Frontal cortex (tissue), 3 donors: ENCODE measurements at regions not wholly inside any gene's neighbourhood (a gene's known extent, or its start where the extent isn't known, plus 50 kb on each side); places are given as distances from the start of the nearest gene placed in this dataset.
A peak's percentile ranks its signal among the peaks of the same experiment; 100 is the strongest.
"Not testable (repeated sequence)": the region's sequence is repeated elsewhere in the genome, so short reads cannot be mapped to it uniquely, and the experiment has no call there.

Source experiments
- DNase-seq, 2 donors: peaks; one replicate each; pipeline ENCODE4 v3.0.0; 2012; ENCODE audit warnings: low spot score in 2 of 2
- FAIRE-seq: peaks from 2 replicates; lab custom pipeline; 2012; peaks lifted over from hg19 to GRCh38; lab: Jason Lieb, UNC
- donor health status: control.
- donor health status: control.
- donor health status: control.

DNA sequence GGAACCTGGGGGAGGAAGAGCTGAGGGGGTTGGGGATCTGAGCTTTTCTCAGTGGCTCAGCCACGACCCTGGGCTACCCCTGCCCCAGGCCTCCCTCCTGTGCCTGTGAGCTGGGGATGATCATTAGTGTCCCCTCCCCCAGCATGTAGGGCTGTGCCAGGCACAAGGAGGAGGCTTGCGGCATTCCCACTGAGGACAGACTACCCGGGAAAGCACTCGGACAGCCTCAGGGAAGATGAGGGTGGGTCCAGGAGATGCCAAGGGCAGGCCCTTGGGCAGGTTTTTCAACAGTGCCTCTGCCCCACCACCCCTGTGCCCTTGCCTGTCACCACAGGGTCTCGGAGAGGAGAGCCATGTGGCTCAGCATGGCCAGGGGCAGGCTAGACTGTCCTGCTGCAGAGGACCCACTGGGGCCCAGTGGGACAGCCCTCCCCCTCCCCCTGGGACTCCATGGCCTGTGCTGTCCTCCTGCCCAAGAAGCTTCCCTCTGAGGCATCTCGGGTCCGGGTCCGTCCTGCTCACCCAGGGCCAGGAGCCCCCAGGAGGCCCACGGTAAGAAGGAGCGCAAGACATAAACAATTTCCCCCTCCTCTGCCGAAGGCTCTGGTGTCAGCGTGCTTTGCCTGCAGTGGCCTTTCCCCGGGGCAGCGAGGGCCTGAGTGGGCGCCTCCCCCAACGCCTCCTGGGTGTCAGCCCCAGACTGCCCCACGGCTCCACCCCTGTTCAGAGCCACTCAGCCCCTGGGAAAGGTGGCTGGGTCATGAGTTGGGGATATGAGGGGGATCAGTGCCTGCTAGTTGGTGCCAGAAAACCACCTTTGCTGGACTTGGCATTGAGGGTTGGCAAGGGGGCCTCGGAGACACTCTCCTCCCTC lies 192.5 kb downstream of the GOLGA6L6 start:
- FAIRE-seq (no peak), DNase-seq (peak in 1 of 2 donors; percentile 34)

DNA sequence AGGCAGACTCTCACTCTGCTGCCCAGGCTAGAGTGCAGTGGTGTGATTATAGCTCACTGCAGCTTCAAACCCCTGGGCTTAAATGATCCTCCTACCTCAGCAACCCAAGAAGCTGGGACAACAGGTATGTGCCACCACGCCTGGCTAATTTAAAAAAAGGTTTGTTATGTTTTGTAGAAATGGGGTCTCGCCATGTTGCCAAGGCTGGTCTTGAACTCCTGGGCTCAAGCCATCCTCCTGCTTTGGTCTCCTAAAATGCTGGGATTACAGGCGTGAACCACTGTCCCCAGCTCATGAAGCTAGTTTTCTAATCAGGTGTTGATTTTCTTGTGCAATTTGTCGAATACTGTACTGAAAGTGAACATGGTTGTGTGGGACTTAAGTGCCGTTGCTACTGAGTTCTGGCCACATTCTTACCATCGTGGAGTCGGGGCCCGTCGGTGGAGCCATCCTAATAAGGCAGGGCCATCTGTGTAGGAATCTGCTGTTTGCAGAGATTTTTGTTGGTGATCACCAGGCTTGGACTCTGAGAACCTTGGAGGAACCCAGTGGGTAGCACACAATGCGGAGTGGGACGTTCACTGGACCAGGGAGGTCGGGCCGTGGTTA lies 193.2 kb downstream of the GOLGA6L6 start:
- no peak for FAIRE-seq
- DNase-seq, result peak in 1 of 2 donors; percentile 37

DNA sequence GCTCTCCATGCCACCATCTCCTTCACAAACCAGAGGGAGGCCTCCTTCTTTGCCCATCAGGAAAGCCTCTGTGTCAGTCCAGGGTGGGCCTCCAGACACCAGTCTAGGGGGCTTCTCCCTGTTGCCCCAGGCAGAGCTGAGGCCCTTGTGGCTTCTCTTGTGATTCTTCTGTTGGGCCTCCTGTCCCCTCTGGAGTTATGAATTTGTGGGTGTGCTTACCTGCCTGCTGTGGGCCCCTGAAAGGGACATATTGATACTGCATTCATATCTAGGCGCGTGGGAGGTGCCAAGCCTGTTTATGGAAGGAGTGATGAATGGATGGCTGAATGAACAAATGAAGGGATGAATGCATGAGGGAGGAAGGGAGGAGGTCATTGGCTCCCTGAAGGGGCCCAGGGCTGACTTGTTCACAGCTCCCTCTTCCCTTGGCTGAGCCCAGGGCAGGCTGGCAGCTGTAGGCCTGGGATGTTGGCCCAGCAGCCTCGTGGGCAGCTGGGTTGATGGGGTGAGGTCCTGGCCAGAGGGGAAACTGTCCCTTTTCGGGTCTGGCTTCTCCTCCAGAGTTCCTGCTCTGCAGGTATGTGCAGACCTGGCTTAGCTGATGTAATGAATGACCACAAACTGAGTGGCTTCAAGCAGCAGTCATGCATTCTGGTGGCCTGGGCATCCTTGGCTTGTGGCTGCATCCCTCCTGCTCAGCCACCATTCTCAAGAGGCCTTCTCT lies 195.4 kb downstream of the GOLGA6L6 start:
- peak in 1 of 2 donors; percentile 36 for DNase-seq
- FAIRE-seq, result no peak

DNA sequence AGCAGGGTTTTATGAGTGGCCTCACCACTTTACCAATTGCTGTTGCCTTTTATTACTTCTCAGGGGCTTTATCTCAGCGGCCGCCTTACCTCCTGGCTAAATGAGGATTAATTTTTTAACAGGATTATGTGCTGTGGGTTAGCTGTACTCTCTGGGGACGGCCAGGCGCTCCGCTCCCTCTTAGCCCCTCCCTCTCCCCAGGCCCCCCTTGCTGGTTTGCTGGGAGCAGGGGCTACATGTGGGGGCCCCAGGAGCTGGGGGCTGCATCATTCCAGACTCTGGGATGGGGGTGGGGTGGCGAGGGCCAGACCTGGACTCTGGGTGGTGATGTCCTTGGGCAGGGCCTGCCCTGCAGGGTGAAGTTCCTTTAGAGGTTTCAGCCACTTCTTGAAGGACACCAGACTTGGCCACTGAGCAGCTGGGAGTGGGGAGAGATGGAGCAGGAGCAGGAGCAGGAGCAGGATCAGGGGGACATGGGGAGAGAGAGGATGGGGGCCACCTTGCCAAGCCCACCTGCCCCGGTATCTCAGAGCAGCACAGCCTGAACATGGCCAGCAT lies 196.1 kb downstream of the GOLGA6L6 start:
- peak in 1 of 2 donors; percentile 58 for DNase-seq
- no peak for FAIRE-seq

DNA sequence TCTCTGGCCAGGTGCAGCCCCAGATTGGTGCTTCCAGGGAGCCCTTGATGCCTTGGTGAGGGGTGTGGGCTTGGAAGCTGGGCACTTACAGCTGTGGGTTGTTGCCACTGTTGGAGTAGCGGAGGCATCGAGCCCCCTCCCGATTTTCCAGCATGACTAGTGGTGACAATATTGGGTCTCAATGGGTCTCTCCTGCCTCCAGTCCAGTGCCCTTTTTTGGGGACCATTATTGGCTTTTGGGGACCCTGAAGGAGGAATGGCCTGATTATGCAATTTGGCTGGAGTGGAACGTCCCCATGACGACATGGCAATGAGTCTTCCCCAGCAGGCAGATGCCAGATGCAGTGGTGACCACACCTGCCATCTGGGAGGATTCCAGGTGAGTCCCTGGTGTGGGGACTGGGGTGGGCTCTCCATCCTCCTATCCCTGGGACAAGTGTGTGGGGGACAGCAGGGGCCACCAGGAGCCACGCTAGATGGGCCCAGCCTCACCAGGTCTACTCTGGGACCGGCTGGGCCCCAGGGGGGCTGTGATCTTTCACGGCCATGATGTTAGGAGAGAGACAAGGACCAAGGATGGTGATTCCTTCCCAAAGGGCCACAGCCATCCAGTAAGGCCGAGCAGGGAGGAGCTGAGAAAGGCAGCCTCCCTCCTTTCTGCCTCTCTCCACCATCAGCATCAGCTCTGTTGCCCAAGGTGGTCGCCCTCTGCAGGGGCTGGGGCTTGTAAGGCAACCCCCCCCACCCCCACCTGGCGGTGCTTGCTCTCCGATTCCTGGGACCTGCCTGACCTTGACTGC lies 196.8 kb downstream of the GOLGA6L6 start:
- FAIRE-seq (no peak), DNase-seq (peak in 1 of 2 donors; percentile 61)

DNA sequence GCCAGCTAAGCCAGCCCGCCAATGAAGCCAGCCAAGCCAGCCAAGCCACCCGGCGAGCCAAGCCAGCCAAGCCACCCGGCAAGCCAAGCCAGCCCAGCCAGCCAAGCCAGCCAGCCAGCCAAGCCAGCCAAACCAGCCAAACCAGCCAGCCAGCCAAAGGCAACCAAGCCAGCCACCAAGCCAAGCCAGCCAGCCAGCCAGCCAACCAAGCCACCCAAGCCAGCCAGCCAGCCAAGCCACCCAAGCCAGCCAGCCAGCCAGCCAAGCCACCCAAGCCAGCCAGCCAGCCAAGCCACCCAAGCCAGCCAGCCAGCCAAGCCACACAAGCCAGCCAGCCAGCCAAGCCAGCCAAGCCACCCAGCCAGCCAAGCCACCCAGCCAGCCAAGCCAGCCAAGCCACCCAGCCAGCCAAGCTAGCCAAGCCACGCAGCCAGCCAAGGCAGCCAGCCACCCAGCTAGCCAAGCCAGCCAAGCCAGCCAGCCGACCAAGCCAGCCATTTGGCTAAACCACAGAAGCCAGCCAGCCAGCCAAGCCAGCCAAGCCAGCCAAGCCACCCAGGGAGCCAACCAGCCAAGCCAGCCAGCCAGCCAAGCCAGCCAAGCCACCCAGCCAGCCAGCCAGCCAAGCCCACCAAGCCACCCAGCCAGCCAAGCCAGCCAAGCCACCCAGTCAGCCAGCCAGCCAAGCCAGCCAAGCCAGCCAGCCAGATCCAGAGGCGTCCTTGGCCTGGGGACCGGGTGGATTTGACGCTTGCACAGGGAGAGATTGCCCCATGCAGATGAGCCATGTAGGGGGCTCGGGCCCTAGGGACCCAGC lies 198.0 kb downstream of the GOLGA6L6 start:
- not testable (repeated sequence) for DNase-seq, FAIRE-seq

DNA sequence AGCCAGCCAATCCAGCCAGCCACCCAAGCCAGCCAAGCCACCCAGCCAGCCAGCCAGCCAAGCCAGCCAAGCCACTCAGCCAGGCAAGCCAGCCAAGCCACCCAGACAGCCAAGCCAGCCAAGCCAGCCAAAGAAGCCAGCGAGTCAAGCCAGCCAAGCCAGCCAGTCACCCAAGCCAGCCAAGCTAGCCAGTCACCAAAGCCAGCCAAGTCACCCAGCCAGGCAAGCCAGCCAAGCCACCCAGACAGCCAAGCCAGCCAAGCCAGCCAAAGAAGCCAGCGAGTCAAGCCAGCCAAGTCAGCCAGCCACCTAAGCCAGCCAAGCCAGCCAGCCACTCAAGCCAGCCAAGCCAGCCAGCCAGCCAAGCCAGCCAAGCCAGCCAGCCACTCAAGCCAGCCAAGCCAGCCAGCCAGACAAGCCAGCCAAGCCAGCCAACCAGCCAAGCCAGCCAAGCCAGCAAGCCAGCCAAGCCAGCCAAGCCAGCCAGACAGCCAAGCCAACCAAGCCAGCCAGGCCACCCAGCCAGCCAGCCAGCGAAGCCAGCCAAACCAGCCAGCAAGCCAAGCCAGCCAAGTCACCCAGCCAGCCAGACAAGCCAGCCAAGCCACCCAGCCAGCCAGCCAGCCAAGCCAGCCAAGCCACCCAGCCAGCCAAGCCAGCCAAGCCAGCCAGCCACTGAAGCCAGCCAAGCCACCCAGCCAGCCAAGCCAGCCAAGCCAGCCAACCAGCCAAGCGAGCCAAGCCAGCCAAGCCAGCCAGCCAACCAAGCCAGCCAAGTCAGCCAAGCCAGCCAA lies 198.8 kb downstream of the GOLGA6L6 start:
- FAIRE-seq, DNase-seq: not testable (repeated sequence)

DNA sequence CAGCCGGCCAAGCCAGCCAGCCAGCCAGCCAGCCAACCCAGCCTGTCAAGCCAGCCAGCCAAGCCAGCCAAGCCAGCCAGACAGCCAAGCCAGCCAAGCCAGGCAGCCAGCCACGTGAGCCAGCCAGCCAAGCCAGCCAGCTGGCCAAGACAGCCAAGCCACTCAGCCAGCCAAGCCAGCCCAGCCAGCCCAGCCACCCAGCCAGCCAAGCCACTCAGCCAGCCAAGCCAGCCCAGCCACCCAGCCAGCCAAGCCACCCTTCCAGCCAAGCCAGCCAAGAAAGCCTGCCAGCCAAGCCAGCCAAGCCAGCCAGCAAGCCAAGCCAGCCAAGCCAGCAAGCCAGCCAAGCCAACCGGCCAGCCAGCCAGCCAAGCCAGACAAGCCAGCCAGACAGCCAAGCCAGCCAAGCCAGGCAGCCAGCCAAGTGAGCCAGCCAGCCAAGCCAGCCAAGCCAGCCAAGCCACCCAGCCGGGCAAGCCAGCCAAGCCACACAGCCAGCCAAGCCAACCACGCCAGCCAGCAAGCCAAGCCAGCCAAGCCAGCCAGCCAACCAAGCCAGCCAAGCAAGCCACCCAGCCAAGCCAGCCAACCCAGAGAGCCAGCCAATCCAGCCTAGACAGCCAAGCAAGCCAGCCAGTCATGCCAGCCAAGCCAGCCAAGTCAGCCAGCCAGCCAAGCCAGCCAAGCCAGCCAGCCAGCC lies 199.5 kb downstream of the GOLGA6L6 start:
- no peak for FAIRE-seq
- peak in 1 of 2 donors; percentile 69 for DNase-seq

DNA sequence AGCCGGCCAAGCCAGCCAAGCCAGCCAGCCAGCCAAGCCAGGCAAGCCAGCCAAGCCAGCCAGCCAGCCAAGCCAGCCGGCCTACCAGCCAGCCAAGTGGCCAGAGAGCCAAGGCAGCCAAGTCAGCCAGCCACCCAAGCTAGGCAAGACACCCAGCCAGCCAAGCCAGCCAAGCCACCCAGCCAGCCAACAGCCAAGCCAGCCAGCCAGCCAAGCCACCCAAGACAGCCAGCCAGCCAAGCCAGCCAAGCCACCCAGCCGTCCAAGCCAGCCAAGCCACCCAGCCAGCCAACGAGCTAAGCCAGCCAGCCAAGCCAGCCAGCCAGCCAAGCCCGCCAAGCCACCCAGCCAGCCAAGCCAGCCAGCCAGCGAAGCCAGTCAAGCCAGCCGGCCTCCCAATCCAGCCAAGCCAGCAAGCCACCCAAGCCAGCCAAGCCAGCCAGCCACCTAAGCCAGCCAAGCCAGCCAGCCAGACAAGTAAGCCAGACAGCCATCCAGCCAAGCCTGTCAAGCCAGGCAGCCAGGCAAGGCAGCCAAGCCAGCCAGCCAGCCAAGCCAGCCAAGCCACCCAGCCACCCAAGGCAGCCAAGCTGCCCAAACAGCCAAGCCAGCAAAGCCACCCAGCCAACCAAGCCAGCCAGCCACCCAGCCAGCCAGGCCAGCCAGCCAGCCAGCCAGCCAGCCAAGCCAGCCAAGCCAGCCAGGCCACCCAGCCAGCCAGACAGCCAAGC lies 200.5 kb downstream of the GOLGA6L6 start:
- FAIRE-seq, result no peak
- DNase-seq, result peak in 1 of 2 donors; percentile 79

DNA sequence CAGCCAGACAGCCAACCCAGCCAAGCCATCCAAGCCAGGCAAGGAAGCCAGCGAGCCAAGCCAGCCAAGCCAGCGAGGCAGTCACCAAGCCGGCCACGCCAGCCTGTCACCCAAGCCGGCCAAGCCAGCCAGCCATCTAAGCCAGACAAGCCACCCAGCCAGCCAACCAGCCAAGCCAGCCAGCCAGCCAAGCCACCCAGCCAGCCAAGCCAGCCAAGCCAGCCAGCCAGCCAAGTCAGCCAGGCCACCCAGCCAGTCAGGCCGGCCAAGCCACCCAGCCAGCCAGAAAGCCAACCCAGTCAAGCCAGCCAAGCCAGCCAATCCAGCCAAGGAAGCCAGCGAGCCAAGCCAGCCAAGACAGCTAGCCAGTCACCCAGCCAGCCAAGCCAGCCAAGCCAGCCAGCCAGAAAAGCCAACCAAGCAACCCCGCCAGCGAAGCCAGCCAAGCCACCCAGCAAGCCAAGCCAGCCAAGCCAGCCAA lies 201.2 kb downstream of the GOLGA6L6 start:
- peak in 1 of 2 donors; percentile 43 for DNase-seq
- no peak for FAIRE-seq

DNA sequence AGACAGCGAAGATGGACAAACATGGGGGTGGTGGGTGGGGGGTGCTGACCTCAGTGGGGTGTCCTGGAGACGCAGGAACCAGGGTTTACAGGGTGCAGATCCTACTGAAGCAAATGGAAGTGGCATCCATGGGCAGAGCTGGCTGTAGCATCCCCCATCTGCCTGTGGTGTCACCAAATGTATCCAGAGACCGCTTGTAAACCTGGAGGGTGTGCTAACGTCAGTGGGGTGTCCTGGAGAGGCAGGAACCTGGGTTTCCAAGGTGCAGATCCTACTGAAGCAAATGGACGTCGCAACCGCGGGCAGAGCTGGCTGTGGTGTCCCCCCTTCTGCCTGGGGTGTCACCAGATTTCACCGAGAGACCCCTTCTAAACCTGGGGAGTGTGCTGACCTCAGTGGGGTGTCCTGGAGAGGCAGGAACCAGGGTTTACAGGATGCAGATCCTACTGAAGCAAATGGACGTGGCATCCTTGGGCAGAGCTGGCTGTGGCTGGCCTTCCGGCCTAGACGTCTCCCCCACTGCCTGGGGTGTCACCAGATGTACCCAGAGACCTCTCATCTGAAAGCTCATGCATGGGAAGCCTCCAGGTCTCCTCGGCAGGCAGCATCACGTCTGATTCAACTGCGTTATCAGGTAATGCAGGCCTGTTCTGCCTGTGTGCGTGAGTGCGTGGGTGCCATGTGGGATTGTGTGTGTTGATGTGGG lies 202.4 kb downstream of the GOLGA6L6 start:
- FAIRE-seq, DNase-seq: not testable (repeated sequence)

DNA sequence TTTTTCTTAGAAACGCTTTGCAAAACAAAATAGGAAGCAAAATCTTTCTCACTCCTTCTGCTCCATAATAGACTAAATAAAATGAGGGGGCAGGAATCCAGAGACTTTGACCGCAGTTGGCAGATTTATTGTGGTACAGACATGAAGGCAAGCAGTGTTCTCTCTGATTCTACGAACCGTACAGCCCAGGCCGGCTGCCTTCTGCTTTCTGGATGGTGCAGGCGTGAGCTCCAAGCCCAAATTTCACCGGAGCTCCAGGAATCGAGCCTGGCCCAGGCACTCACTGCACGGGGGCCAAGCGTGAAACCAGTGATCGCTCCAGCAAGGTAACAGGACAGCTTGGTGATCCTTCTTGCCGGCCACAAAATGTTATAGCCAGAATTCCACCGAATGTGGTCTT lies 202.9 kb downstream of the GOLGA6L6 start:
- FAIRE-seq, DNase-seq: not testable (repeated sequence)

DNA sequence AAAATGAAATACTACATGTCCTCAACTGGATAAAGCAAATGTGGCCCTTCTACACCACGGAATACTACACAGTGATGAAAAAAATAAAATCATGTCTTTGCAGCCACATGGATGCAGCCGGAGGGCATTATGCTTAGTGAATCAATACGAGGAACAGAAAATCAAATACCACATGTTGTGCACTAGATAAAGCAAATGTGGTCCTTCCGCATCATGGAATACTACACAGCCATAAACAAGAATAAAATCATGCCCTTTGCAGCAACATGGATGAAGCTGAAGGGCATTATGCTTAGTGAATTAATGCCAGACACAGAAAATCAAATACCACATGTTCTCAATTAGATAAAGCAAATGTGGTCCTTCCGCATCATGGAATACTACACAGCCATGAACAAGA lies 204.4 kb downstream of the GOLGA6L6 start:
- not testable (repeated sequence) for FAIRE-seq, DNase-seq

DNA sequence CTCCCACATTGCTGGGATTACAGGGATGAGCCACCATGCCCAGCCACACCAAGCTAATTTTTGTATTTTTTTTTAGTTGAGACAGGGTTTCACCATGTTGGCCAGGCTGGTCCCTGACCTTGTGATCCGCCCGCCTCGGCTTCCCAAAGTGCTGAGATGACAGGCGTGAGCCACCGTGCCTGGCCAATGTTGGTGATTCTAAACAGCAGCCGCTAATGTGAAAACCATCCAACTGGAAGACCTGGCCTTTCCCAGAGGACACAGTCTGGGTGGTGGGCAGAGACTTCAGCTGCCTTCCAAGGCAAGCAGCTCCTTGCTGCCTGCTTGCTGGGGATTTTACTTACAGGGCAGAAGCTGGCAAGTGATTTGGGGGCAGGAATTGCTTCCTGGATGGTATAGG lies 207.1 kb downstream of the GOLGA6L6 start:
- DNase-seq, FAIRE-seq: not testable (repeated sequence)

DNA sequence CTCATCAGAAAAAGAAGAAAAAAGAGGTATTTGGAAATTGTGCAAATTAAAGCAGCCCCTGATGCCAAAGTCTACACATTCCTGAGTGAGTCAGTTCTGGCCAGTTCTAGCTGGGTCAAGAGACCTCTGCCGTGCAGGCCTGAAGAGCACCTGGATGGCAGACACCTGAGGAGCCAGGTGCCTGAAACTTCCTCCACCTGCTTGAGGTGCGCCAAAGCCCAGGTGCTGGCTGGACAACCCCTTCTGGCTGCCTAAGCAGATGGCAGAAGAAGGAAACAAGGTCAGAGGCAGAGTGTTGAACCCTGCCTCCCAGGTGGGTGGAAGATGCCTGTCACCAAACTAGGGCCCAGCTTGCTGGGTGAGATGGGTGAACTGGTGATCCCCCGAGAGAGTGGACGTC lies 215.8 kb downstream of the GOLGA6L6 start:
- not testable (repeated sequence) for FAIRE-seq, DNase-seq

DNA sequence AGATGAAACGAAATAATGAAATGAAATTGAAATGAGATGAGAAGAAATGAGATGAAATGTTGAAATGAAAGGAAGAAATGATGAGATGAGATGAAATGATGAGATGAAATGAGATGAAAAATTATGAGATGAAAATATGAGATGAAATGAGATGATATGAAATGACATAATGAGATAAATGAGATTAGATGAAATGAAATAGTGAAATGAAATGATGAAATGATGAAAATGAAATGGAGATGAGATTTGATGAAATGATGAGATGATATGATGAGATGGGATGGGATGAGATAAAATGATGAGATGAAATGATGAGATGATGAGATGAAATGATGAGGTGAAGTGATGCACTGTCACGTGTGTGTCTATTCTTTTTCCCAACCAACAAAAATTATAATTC lies 224.5 kb downstream of the GOLGA6L6 start:
- DNase-seq, FAIRE-seq: not testable (repeated sequence)
